ENCODE measurements at regions not wholly inside any gene's neighbourhood (a gene's known extent, or its start where the extent isn't known, plus 50 kb on each side); places are given as distances from the start of the nearest gene placed in this dataset.

DNA sequence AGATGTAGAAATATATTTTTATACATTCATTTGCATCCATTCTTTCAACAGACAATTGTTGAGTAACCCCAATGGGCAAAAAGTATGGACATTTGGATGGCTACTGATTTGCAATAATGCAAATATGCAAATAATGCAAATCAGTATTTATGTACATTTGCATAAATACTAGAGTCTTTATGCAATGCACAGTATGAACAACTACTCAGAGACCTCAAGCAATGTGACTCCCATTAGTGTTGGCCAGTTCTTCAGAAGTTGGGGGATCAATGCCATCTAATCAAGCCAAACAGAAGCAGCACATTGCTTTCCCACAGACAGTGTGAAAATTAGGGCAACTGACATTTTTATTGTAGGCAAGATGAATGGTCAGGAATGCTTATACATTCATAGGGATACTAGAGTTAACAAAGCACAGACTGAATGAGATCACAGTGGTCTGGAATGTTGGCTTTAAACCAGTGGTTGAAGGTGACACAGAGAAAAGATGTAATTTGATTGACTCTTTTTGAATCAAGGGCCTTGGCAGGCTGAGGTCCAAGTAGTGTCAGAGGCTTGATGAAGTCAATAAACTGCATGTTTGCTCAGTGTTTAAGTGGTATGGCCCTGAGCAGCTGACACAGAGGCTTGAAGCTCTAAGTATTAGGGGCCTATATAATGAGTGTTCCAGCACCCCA lies 256.6 kb downstream of the CTH start:
- H3K4me3 ChIP-seq, result no peak overlapping the region
- no peak for DNase-seq (ENCODE audit: low read depth in 1 of 2, low spot score in 2 of 2)
- no peaks in the 10 kb centered on the region for H3K9me3 ChIP-seq (replicated peaks)
- no peaks in the 10 kb centered on the region for H3K36me3 ChIP-seq
- no peaks in the 10 kb centered on the region for H3K27me3 ChIP-seq (replicated peaks)
- no peak overlapping the region for H3K27ac ChIP-seq
- H3K4me1 ChIP-seq (replicated peaks), result no peaks in the 10 kb centered on the region

GRCh38 chr1:70671006-70671405 lies 259.9 kb downstream of the CTH start:
- no peaks in the 10 kb centered on the region for H3K9me3 ChIP-seq (replicated peaks)
- no peaks in the 10 kb centered on the region for H3K36me3 ChIP-seq
- no peak overlapping the region for H3K4me3 ChIP-seq
- no peaks in the 10 kb centered on the region for H3K4me1 ChIP-seq (replicated peaks)
- no peak overlapping the region for H3K27ac ChIP-seq
- no peak for DNase-seq (ENCODE audit: low read depth in 1 of 2, low spot score in 2 of 2)
- H3K27me3 ChIP-seq (replicated peaks), result no peaks in the 10 kb centered on the region

GRCh38 chr1:70672442-70672888 lies 261.4 kb downstream of the CTH start:
- Histone ChIP-seq H3K4me3 (no peak overlapping the region), H3K27ac (no peak overlapping the region), H3K36me3 (no peaks in the 10 kb centered on the region), H3K4me1 (replicated peaks) (no peaks in the 10 kb centered on the region), H3K27me3 (replicated peaks) (no peaks in the 10 kb centered on the region), H3K9me3 (replicated peaks) (no peaks in the 10 kb centered on the region)
- DNase-seq (ENCODE audit: low read depth in 1 of 2, low spot score in 2 of 2), result no peak

DNA sequence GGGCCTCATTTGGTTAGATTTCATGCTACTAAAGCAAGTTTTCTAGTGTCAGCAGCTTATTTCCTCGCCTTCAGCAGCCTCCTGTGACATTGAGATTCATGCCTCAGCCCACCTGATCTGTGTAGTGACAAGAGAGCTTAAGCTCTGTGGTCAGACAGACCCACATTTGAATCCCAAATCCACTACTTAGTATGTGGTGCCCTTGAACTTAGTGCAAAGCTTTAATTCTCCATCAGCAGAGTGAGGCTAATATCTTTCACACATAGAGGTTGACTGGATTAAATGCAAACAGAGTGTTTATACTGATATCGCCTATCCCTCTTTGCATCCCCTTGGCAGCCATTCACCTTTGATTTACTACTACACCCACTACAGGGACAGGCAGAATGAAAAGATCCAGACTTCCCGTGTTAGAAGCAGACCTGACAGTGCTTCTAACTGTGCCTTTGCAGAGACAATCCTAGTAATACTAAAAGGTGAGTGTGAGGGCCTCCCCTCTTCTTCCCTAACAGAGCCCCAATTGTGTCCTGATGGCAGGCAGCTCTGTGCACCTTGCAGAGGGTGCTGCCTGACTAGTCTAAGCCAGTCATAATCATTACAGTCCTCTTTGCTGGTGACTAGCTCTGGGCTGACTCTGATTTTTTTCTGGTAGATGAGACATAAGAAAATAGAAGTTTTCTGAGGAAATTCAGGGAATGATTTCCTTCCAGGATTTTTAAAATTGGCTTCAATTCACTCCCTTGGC lies 264.0 kb downstream of the CTH start:
- no peaks in the 10 kb centered on the region for H3K4me1 ChIP-seq (replicated peaks)
- H3K9me3 ChIP-seq (replicated peaks), result no peaks in the 10 kb centered on the region

DNA sequence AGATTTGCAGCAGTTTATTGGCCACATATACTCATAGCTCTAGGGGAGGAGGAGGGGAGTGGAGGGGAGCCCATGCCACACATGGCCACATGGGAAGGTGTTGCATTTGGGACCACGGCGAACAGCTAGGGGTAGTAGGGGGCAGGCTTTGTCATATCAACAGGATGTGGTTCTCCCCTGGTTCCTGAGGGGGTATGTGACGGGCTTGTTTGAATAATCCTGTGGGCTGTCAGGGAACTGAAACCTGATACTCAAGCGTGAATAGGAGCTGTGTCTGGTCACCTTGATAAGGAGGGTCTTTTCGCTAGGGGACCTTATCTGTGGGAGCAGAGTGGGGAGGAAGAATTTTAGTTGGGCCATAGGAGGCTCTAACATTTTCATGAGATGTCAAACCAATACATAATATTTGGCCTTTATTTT lies 264.7 kb downstream of the CTH start:
- no peak overlapping the region for H3K4me3 ChIP-seq
- no peak for DNase-seq (ENCODE audit: low read depth in 1 of 2, low spot score in 2 of 2)
- no peak overlapping the region for H3K27ac ChIP-seq
- no peaks in the 10 kb centered on the region for H3K4me1 ChIP-seq (replicated peaks)
- H3K9me3 ChIP-seq (replicated peaks), result no peaks in the 10 kb centered on the region
- H3K27me3 ChIP-seq (replicated peaks), result 0 out of 2 replicates have a peak, but pooled peaks cover 2% of the 10 kb centered on the region
- no peaks in the 10 kb centered on the region for H3K36me3 ChIP-seq

More for the DNA sequence above, 264.0 kb downstream of the CTH start:
- no peak for DNase-seq (ENCODE audit: low read depth in 1 of 2, low spot score in 2 of 2)
- Histone ChIP-seq H3K4me3 (no peak overlapping the region), H3K27me3 (replicated peaks) (0 out of 2 replicates have a peak, but pooled peaks cover 2% of the 10 kb centered on the region), H3K27ac (no peak overlapping the region), H3K36me3 (no peaks in the 10 kb centered on the region)

DNA sequence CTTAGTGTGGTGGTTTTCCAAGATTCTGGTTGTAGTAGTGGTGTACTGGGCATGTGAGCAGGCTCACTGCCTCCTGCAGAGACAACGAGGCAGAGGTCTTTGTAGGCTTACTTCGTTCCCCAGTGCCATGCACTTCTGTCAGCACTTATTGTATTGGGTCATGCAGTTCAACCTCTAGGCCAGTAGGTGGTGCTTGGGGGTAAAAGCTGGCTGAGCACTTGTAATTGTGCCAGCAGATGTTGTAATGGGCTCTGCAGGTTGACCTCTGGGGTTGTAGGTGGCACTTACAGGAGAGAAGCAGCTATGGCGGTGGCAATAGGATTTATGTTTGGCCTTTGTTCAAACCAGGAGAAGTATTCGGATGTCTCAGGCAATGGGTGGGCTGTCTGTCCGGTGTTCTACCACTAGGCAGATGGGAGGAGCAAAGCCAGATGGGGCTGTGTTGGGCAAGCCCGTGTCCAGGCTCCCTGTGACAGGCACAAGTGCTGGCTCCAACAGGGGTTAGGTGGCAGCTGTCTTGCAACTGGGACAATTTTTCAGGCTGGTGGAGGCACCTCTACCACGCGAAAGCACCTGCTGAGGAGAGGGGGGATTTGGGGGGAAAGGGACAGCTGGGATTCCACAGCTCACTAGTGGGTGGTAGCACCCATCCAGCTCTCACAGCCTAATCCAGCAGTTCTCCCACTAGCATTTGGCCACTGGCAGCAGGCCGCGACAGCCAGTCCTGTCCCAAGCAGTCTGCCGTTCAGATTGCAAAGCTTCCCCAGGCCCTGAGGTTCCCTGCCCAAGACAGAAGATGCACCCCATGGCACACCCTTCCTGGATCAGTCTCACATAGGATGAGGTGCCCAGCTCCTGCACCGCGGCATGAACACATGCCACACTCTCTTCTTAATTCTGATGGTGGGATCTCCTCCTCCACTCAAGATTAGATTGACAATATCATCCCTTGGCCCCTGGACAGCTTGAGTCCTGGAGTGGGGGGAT lies 274.5 kb downstream of the CTH start:
- no peaks in the 10 kb centered on the region for H3K36me3 ChIP-seq
- H3K9me3 ChIP-seq (replicated peaks), result no peaks in the 10 kb centered on the region
- peak; percentile 30 to 53 for DNase-seq (ENCODE audit: low read depth in 1 of 2, low spot score in 2 of 2)
- H3K27me3 ChIP-seq (replicated peaks), result no peaks in the 10 kb centered on the region
- no peak overlapping the region for H3K4me3 ChIP-seq
- no peak overlapping the region for H3K27ac ChIP-seq
- no peaks in the 10 kb centered on the region for H3K4me1 ChIP-seq (replicated peaks)

DNA sequence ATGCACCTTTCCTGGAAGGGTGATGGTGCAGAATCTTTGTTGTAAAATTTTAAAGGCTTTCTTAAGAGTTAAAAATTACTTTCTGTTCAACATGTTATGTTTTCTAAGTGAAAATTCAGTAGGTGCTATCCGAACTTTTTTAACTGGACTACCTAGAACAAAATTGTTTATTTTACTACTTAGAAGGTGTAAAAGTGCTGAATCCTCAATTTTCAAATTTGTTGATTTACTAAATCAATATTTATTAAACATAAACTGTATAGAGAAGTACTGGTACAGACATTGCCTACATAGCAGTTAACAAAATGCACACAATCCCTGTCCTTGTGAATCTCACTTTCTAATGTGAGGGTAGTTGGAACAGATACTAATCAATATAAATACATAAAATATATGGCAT lies 277.5 kb downstream of the CTH start:
- DNase-seq (ENCODE audit: low read depth in 1 of 2, low spot score in 2 of 2), result no peak
- Histone ChIP-seq H3K27ac (no peak overlapping the region), H3K4me1 (replicated peaks) (no peaks in the 10 kb centered on the region), H3K9me3 (replicated peaks) (no peaks in the 10 kb centered on the region), H3K4me3 (no peak overlapping the region), H3K36me3 (no peaks in the 10 kb centered on the region), H3K27me3 (replicated peaks) (no peaks in the 10 kb centered on the region)

GRCh38 chr1:70706381-70707037 lies 295.4 kb downstream of the CTH start:
- Histone ChIP-seq H3K4me3 (no peak overlapping the region), H3K27me3 (replicated peaks) (no peaks in the 10 kb centered on the region), H3K36me3 (no peaks in the 10 kb centered on the region), H3K27ac (no peak overlapping the region), H3K4me1 (replicated peaks) (no peaks in the 10 kb centered on the region), H3K9me3 (replicated peaks) (no peaks in the 10 kb centered on the region)
- DNase-seq (ENCODE audit: low read depth in 1 of 2, low spot score in 2 of 2), result no peak

GRCh38 chr1:70707214-70707613 lies 296.1 kb downstream of the CTH start:
- Histone ChIP-seq H3K27ac (no peak overlapping the region), H3K27me3 (replicated peaks) (no peaks in the 10 kb centered on the region), H3K4me1 (replicated peaks) (no peaks in the 10 kb centered on the region), H3K36me3 (no peaks in the 10 kb centered on the region), H3K9me3 (replicated peaks) (no peaks in the 10 kb centered on the region), H3K4me3 (no peak overlapping the region)
- no peak for DNase-seq (ENCODE audit: low read depth in 1 of 2, low spot score in 2 of 2)

DNA sequence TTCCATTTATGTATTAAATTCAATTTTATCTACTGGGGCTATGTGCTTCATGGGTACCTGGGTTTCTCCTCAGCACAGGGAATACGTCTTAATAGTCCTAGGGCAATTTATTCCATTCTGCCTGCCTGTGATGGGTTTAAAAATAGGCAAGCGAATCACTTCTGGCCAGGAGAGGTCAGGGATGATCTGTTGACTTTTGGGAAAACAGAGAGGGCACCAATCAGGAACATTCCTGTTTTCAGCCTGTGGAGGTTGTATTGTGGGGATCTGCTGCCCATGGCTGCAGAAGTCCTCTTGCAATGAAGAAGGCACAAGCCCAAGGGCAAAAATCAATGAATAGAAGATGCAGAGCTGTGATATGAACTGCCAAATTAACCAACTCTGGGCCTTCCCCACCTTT lies 303.1 kb downstream of the CTH start:
- H3K27me3 ChIP-seq (replicated peaks), result no peaks in the 10 kb centered on the region
- no peak for DNase-seq (ENCODE audit: low read depth in 1 of 2, low spot score in 2 of 2)
- no peak overlapping the region for H3K4me3 ChIP-seq
- H3K36me3 ChIP-seq, result no peaks in the 10 kb centered on the region
- H3K4me1 ChIP-seq (replicated peaks), result no peaks in the 10 kb centered on the region
- H3K9me3 ChIP-seq (replicated peaks), result no peaks in the 10 kb centered on the region
- no peak overlapping the region for H3K27ac ChIP-seq

DNA sequence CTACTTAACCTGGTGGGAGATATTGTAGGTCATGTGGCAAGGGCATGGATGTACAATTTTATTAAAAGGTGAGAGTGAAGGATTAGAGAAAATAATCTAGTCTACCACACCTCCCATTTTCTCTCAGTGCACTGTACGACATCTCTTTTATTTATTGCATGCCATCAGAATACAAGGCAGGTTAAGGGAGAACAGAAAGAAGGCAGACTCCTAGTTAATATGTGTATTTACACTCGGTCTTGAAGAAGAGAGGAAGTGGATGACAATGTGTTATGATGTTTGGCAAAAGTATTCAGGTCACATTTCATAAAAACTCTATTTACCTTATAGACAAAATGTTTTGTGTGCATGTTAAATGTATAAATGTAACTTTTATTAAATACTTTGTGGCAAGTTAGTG lies 306.1 kb downstream of the CTH start:
- Histone ChIP-seq H3K4me1 (replicated peaks) (no peaks in the 10 kb centered on the region), H3K27me3 (replicated peaks) (no peaks in the 10 kb centered on the region), H3K27ac (no peak overlapping the region), H3K9me3 (replicated peaks) (no peaks in the 10 kb centered on the region), H3K36me3 (no peaks in the 10 kb centered on the region), H3K4me3 (no peak overlapping the region)
- no peak for DNase-seq (ENCODE audit: low read depth in 1 of 2, low spot score in 2 of 2)

DNA sequence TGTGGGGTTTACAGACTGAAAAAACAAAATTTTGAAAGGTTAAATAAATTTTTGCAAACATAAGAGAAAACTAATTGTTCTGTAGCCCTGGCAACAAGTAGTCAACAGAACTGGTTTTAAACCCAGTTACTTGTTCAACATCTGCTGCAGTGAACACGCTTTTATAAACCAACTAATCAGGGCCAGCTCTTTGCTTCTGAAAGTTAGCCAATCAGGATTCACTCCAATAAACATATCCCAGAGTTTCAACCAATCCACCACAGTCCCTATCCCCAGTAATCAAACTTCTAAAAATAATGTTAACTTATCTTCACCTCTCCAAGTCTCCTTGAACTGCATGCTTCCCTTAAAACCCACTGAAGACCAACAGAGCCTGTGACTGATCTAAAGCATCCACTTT lies 306.6 kb downstream of the CTH start:
- H3K27me3 ChIP-seq (replicated peaks), result no peaks in the 10 kb centered on the region
- no peak overlapping the region for H3K27ac ChIP-seq
- no peaks in the 10 kb centered on the region for H3K4me1 ChIP-seq (replicated peaks)
- H3K36me3 ChIP-seq, result no peaks in the 10 kb centered on the region
- no peak overlapping the region for H3K4me3 ChIP-seq
- DNase-seq (ENCODE audit: low read depth in 1 of 2, low spot score in 2 of 2), result no peak
- no peaks in the 10 kb centered on the region for H3K9me3 ChIP-seq (replicated peaks)

DNA sequence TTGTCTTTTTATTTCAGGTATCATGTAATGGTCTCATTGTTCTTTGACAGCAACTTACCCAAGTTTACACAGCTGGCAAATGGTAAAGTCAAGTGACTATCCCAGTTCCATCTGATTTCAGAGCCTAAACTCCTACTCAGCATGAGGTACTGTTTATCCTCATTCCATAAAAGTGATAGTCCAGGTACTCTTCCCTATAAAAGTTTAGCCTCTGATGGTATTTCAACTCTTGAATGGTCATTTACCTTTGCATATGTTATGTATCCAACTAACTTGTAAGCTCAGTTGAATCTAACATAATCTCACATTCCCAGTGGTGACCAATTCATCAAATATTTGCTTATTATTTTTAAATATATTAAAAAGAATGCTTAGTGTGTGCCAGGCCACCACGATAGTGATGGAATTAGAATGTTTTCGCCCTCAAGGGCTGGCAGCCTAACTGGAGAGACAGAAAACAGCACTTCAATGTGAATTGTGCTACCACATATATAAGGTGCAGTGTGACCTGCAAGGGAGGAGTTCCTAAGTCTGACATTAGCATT lies 307.1 kb downstream of the CTH start:
- no peak overlapping the region for H3K4me3 ChIP-seq
- no peaks in the 10 kb centered on the region for H3K36me3 ChIP-seq
- H3K4me1 ChIP-seq (replicated peaks), result no peaks in the 10 kb centered on the region
- no peaks in the 10 kb centered on the region for H3K9me3 ChIP-seq (replicated peaks)
- H3K27me3 ChIP-seq (replicated peaks), result no peaks in the 10 kb centered on the region
- DNase-seq (ENCODE audit: low read depth in 1 of 2, low spot score in 2 of 2), result no peak
- no peak overlapping the region for H3K27ac ChIP-seq

Data from SJSA1 (cell line).